PC-3 (cell line): ENCODE measurements at regions not wholly inside any gene's neighbourhood (a gene's known extent, or its start where the extent isn't known, plus 50 kb on each side); places are given as distances from the start of the nearest gene placed in this dataset.

Source experiments
- EZH2 ChIP-seq: fragments of 300-600 bp; sonication (generic); IDR thresholded peaks from one replicate; pipeline ENCODE4 v1.6.1; 2017; ENCODE audit warnings: antibody characterized with exemption, mild to moderate bottlenecking, low read length; ENCODE audit not compliant: unreplicated experiment
- EZH2phosphoT487 ChIP-seq: fragments of 300-600 bp; sonication (generic); IDR thresholded peaks from 2 replicates; pipeline ENCODE4 v1.6.1; 2018; ENCODE audit warnings: mild to moderate bottlenecking, antibody characterized with exemption, low read length, borderline replicate concordance
- TF ChIP-seq, protein P1 (sequence below): fragments of 300-600 bp; sonication (generic); conservative IDR thresholded peaks from 2 replicates; pipeline ENCODE4 v1.5.1; 2017; ENCODE audit warnings: antibody characterized with exemption, low read depth, mild to moderate bottlenecking, low read length

DNA sequence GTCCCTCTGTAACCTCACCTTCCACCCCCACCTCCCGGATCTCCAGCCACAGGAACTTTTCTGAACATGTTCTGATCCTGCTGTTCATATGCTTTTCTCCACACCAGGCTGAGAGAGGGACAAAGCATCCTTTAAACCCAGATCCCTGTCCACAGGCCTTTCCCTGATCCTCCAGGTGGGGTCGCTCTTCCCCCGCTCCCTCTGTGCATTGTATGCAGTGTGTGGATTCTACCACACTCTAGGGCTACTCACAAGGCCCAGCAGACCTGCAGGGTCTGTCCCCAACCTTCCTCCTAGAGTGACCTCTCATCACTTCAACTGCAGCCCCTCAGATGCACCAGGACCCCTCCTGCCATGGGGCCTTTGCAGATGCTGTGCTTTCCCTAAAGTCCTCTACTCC, 1200.6 kb downstream of the UQCRFS1 start:
- TF ChIP-seq, protein P1, sequence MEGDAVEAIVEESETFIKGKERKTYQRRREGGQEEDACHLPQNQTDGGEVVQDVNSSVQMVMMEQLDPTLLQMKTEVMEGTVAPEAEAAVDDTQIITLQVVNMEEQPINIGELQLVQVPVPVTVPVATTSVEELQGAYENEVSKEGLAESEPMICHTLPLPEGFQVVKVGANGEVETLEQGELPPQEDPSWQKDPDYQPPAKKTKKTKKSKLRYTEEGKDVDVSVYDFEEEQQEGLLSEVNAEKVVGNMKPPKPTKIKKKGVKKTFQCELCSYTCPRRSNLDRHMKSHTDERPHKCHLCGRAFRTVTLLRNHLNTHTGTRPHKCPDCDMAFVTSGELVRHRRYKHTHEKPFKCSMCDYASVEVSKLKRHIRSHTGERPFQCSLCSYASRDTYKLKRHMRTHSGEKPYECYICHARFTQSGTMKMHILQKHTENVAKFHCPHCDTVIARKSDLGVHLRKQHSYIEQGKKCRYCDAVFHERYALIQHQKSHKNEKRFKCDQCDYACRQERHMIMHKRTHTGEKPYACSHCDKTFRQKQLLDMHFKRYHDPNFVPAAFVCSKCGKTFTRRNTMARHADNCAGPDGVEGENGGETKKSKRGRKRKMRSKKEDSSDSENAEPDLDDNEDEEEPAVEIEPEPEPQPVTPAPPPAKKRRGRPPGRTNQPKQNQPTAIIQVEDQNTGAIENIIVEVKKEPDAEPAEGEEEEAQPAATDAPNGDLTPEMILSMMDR = no peak
- TF ChIP-seq EZH2 = no peak
- no peak for TF ChIP-seq EZH2phosphoT487
